HEK293T (cell line): ENCODE measurements at regions not wholly inside any gene's neighbourhood (a gene's known extent, or its start where the extent isn't known, plus 50 kb on each side); places are given as distances from the start of the nearest gene placed in this dataset.

Experiments
- CTCF ChIA-PET: fragments of 350-600 bp; formaldehyde crosslinking; extraction: SDS; loops from one replicate; lab custom pipeline; 2021; ENCODE audit warnings: antibody characterized with exemption, inconsistent platforms; lab: Yijun Ruan, JAX
- POLR2A ChIA-PET: fragments of 350-600 bp; formaldehyde crosslinking; extraction: SDS; loops from one replicate; lab custom pipeline; 2020; ENCODE audit warnings: antibody characterized with exemption, inconsistent platforms; lab: Yijun Ruan, JAX
- DNase-seq: peaks from one replicate; pipeline ENCODE4 v3.0.0; 2012; ENCODE audit warnings: mixed read lengths; ENCODE audit errors: extremely low spot score
- ARNT ChIP-seq: fragments of 450-650 bp; IDR thresholded peaks from 2 replicates; pipeline ENCODE4 v1.6.1; 2017; ENCODE audit warnings: mild to moderate bottlenecking
- BHLHE40 ChIP-seq: fragments of 450-650 bp; IDR thresholded peaks from 2 replicates; pipeline ENCODE4 v1.6.1; 2016; ENCODE audit warnings: mild to moderate bottlenecking, moderate library complexity, borderline replicate concordance
- CTBP1 ChIP-seq: fragments of 450-650 bp; IDR thresholded peaks from 2 replicates; pipeline ENCODE4 v1.6.1; 2016; ENCODE audit warnings: borderline replicate concordance
- ELF4 ChIP-seq: fragments of 450-650 bp; IDR thresholded peaks from 2 replicates; pipeline ENCODE4 v1.6.1; 2017; ENCODE audit warnings: antibody characterized with exemption
- FOXA1 ChIP-seq: fragments of 450-650 bp; IDR thresholded peaks from 2 replicates; pipeline ENCODE4 v1.6.1; 2016; ENCODE audit warnings: mild to moderate bottlenecking
- FOXK2 ChIP-seq: fragments of 450-650 bp; IDR thresholded peaks from 2 replicates; pipeline ENCODE4 v1.6.1; 2016; ENCODE audit warnings: mild to moderate bottlenecking
- FOXM1 ChIP-seq: fragments of 450-650 bp; IDR thresholded peaks from 2 replicates; pipeline ENCODE4 v1.6.1; 2017; ENCODE audit warnings: mild to moderate bottlenecking, borderline replicate concordance
- HDGF ChIP-seq: fragments of 450-650 bp; IDR thresholded peaks from 2 replicates; pipeline ENCODE4 v1.6.1; 2017; ENCODE audit warnings: antibody characterized with exemption, borderline replicate concordance
- L3MBTL2 ChIP-seq: fragments of 450-650 bp; conservative IDR thresholded peaks from 2 replicates; pipeline ENCODE4 v1.6.1; 2016; ENCODE audit warnings: mild to moderate bottlenecking
- LEF1 ChIP-seq: fragments of 450-650 bp; IDR thresholded peaks from 2 replicates; pipeline ENCODE4 v1.6.1; 2017; ENCODE audit warnings: mild to moderate bottlenecking, borderline replicate concordance
- NFRKB ChIP-seq: fragments of 450-650 bp; IDR thresholded peaks from 2 replicates; pipeline ENCODE4 v1.6.1; 2016; ENCODE audit warnings: mild to moderate bottlenecking, moderate library complexity
- PKNOX1 ChIP-seq: fragments of 450-650 bp; IDR thresholded peaks from 2 replicates; pipeline ENCODE4 v1.6.1; 2016
- SP1 ChIP-seq: fragments of 450-650 bp; IDR thresholded peaks from 2 replicates; pipeline ENCODE4 v1.6.1; 2017
- SUZ12 ChIP-seq: fragments of 450-650 bp; IDR thresholded peaks from 2 replicates; pipeline ENCODE4 v1.6.1; 2016; ENCODE audit warnings: mild to moderate bottlenecking
- TARDBP ChIP-seq: fragments of 450-650 bp; IDR thresholded peaks from 2 replicates; pipeline ENCODE4 v1.6.1; 2016
- ZNF384 ChIP-seq: fragments of 450-650 bp; IDR thresholded peaks from 2 replicates; pipeline ENCODE4 v1.6.1; 2016

- DNase-seq = no peak
- TF ChIP-seq BHLHE40 = no peak
- no peak for TF ChIP-seq ZNF384
- no peak for TF ChIP-seq FOXM1
- no peak for TF ChIP-seq ELF4
- TF ChIP-seq CTBP1 = no peak
- no peak for TF ChIP-seq LEF1
- no peak for TF ChIP-seq FOXA1
- no peak for TF ChIP-seq FOXK2
- no peak for TF ChIP-seq SP1
- TF ChIP-seq PKNOX1 = no peak
- no peak for TF ChIP-seq ARNT
- no peak for TF ChIP-seq TARDBP
- no peak for TF ChIP-seq NFRKB
- TF ChIP-seq L3MBTL2 = no peak
- no peak for TF ChIP-seq SUZ12
- no peak for TF ChIP-seq HDGF
- ChIA-PET CTCF (no interaction called here), POLR2A (no interaction called here)
These were observed 542.7 kb upstream of the LUZP2 start for GRCh38 chr11:23953951-23954710.

- POLR2A ChIA-PET = no interaction called here
- no peak for TF ChIP-seq LEF1
- no peak for TF ChIP-seq FOXK2
- TF ChIP-seq ARNT = no peak
- no peak for TF ChIP-seq CTBP1
- TF ChIP-seq FOXM1 = no peak
- TF ChIP-seq SP1 = no peak
- no peak for DNase-seq
- CTCF ChIA-PET = no interaction called here
These were observed 542.1 kb upstream of the LUZP2 start for GRCh38 chr11:23954730-23955129.

GRCh38 chr11:23956586-23956985, 540.3 kb upstream of the LUZP2 start:
- POLR2A ChIA-PET = no interaction called here
- no peak for TF ChIP-seq CTBP1
- no peak for TF ChIP-seq TARDBP
- no peak for TF ChIP-seq BHLHE40

GRCh38 chr11:23957314-23957713, 539.5 kb upstream of the LUZP2 start:
- TF ChIP-seq LEF1 (no peak), ELF4 (no peak), FOXK2 (no peak)
- POLR2A ChIA-PET = no interaction called here
- no peak for DNase-seq
- CTCF ChIA-PET = no interaction called here

More at GRCh38 chr11:23956586-23956985, 540.3 kb upstream of the LUZP2 start:
- DNase-seq = no peak
- CTCF ChIA-PET = no interaction called here

- TF ChIP-seq TARDBP (no peak), HDGF (no peak), L3MBTL2 (no peak), LEF1 (no peak), BHLHE40 (no peak), ARNT (no peak), FOXK2 (no peak), FOXM1 (no peak), CTBP1 (no peak), ZNF384 (no peak), FOXA1 (no peak), PKNOX1 (no peak), SUZ12 (no peak)
- ChIA-PET POLR2A (no interaction called here), CTCF (no interaction called here)
- no peak for DNase-seq
These were observed 537.4 kb upstream of the LUZP2 start for GRCh38 chr11:23959462-23959861.

- DNase-seq = no peak
- ChIA-PET CTCF (no interaction called here), POLR2A (no interaction called here)
- TF ChIP-seq ELF4 (no peak), CTBP1 (no peak), ZNF384 (no peak), FOXM1 (no peak), TARDBP (no peak), FOXK2 (no peak), BHLHE40 (no peak), ARNT (no peak)
These were observed 535.1 kb upstream of the LUZP2 start for GRCh38 chr11:23961503-23962338.

- no peak for DNase-seq
- ChIA-PET CTCF (no interaction called here), POLR2A (no interaction called here)
- TF ChIP-seq L3MBTL2 (no peak), HDGF (no peak), FOXM1 (no peak), SUZ12 (no peak), TARDBP (no peak), CTBP1 (no peak), PKNOX1 (no peak), ELF4 (no peak), BHLHE40 (no peak), FOXA1 (no peak), SP1 (no peak), ARNT (no peak), LEF1 (no peak)
These were observed 523.6 kb upstream of the LUZP2 start for GRCh38 chr11:23973244-23973643.
